Neural progenitor cell (in vitro differentiated cells): ENCODE measurements at regions not wholly inside any gene's neighbourhood (a gene's known extent, or its start where the extent isn't known, plus 50 kb on each side); places are given as distances from the start of the nearest gene placed in this dataset.

Source experiments
- CTCF ChIP-seq: fragments of 200-600 bp; sonication (generic); IDR thresholded peaks from 2 replicates; pipeline ENCODE4 v1.5.1; 2017; ENCODE audit warnings: antibody characterized with exemption, mild to moderate bottlenecking
- EZH2 ChIP-seq: fragments of 200-600 bp; sonication (generic); IDR thresholded peaks from 2 replicates; pipeline ENCODE4 v1.6.1; 2017; ENCODE audit warnings: antibody characterized with exemption, mild to moderate bottlenecking, moderate library complexity
- EZH2phosphoT487 ChIP-seq: fragments of 200-600 bp; sonication (generic); IDR thresholded peaks from 2 replicates; pipeline ENCODE4 v1.6.1; 2017; ENCODE audit warnings: antibody characterized with exemption

- TF ChIP-seq CTCF, result no peak
- no peak for TF ChIP-seq EZH2
- no peak for TF ChIP-seq EZH2phosphoT487
Measured at GRCh38 chr5:97501286-97501964, 318.4 kb upstream of the RIOK2 start.
